GM19043 (cell line): ENCODE measurements at regions not wholly inside any gene's neighbourhood (a gene's known extent, or its start where the extent isn't known, plus 50 kb on each side); places are given as distances from the start of the nearest gene placed in this dataset.
"Not testable (repeated sequence)": the region's sequence is repeated elsewhere in the genome, so short reads cannot be mapped to it uniquely, and the experiment has no call there.

Experiments
- ATAC-seq: cut with Tn5 transposase; IDR thresholded peaks from one replicate; pipeline ENCODE4 v1.9.1; 2021; ENCODE audit warnings: low read depth; ENCODE audit not compliant: unreplicated experiment

- ATAC-seq = no peak
Observed at GRCh38 chr2:191476901-191477300, 201.0 kb upstream of the NABP1 start.

- no peak for ATAC-seq
Observed at GRCh38 chr2:191478799-191479679, 198.9 kb upstream of the NABP1 start.

- peak; percentile 77 for ATAC-seq
Observed at GRCh38 chr2:191479680-191480023, 198.3 kb upstream of the NABP1 start.

- ATAC-seq = no peak
Observed at GRCh38 chr2:191481305-191482070, 196.4 kb upstream of the NABP1 start.

GRCh38 chr2:191483117-191483516, 194.8 kb upstream of the NABP1 start:
- no peak for ATAC-seq

GRCh38 chr2:191486584-191487320, 191.2 kb upstream of the NABP1 start:
- no peak for ATAC-seq

- no peak for ATAC-seq
Observed at GRCh38 chr2:191488135-191488534, 189.8 kb upstream of the NABP1 start.

GRCh38 chr2:191489177-191489576, 188.8 kb upstream of the NABP1 start:
- ATAC-seq = no peak

GRCh38 chr2:191496838-191497237, 181.1 kb upstream of the NABP1 start:
- ATAC-seq = no peak

- ATAC-seq = no peak
Observed at GRCh38 chr2:191497822-191498221, 180.1 kb upstream of the NABP1 start.

- no peak for ATAC-seq
Observed at GRCh38 chr2:191499050-191499449, 178.9 kb upstream of the NABP1 start.

GRCh38 chr2:191499874-191500565, 177.9 kb upstream of the NABP1 start:
- no peak for ATAC-seq

- no peak for ATAC-seq
Observed at GRCh38 chr2:191500566-191500883, 177.4 kb upstream of the NABP1 start.

GRCh38 chr2:191500884-191501560, 176.9 kb upstream of the NABP1 start:
- ATAC-seq = no peak

- no peak for ATAC-seq
Observed at GRCh38 chr2:191501561-191502168, 176.3 kb upstream of the NABP1 start.

GRCh38 chr2:191506515-191506914, 171.4 kb upstream of the NABP1 start:
- ATAC-seq = no peak

GRCh38 chr2:191507252-191507853, 170.6 kb upstream of the NABP1 start:
- not testable (repeated sequence) for ATAC-seq

- no peak for ATAC-seq
Observed at GRCh38 chr2:191508738-191509137, 169.2 kb upstream of the NABP1 start.

- no peak for ATAC-seq
Observed at GRCh38 chr2:191512216-191512835, 165.6 kb upstream of the NABP1 start.
